DMS53 treated with DMSO at 0.1 percent for 48 hours (cell line): ENCODE measurements at regions not wholly inside any gene's neighbourhood (a gene's known extent, or its start where the extent isn't known, plus 50 kb on each side); places are given as distances from the start of the nearest gene placed in this dataset.
"Not testable (repeated sequence)": the region's sequence is repeated elsewhere in the genome, so short reads cannot be mapped to it uniquely, and the experiment has no call there.

ENCODE experiments used
- DNase-seq: peaks from one replicate; lab custom pipeline; 2025; ENCODE audit not compliant: unreplicated experiment; lab: John Stamatoyannopoulos, UW

DNA sequence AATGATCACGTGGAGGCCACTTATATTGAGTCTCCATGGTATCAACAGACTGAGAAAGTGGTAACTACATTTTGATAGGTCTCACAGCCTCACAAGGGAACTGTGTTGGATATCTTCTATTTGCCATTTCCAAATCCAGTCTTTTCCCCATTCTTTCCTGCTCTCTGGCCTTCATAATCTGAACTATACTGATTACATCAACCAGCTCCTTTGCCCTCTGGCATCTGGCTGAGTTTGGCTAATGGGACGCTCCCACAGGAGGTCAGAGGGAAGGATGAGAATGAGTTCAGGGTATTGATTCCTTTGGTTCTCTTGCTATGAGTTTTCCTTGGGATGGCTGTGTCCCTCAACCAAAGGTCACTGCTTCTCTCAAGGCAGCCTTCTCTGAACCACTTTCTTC is 152.6 kb downstream of the RTL9 start:
- no peak for DNase-seq

DNA sequence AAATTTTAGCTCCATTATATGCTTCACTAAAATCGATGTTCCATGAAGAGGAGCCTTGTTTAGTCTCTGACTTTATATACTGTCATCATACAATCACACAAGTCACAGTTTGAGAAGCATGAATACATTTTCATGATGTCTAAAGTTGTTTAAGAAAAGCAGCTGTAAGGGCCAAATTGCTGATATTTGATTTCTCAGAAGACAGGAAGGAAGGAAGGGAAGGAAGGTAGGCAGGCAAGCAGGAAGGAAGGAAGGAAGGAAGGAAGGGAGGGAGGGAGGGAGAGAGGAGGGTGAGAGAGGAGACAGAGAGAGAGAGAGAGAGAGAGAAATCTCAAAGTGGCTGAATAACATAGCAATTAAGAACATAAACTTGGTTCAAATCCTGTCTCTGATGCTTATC is 153.7 kb downstream of the RTL9 start:
- no peak for DNase-seq

DNA sequence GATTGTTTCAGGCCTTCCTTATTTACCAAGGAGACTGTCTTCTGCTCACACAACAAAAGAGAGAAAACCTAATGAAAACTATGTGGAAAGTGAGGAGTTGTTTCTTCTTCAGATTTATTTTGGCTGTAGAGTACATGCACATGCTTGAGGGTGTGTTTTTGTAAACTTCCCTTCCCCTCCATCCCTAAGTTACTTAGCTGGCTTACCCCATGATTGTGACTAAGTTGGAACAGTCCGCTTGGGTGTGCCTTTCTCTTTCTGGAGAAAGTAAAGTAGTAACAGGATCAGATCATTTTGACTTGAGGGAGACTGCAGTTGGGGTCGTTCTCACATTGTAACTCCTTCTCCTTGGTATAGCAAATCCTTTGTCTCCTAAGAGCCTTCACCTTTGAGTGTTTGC is 155.9 kb downstream of the RTL9 start:
- DNase-seq: no peak

DNA sequence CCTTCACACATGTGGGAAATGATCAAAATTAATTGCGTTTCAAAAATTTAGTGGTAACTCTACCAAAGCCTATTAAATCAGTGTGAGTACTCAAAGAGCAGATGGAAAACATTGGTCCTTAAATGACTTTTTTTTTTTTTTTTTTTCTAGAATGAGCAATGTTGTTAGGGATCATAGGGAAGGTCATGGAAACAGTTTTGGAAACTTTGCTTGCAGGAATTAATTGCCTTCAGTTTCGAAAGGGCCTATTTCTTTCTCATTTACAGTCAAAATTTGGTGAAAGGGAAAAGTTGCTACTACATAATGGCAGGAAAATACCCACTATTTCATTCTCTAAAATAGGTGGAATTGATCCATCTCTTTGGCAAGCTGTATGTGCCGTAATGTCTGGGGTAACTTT is 160.9 kb downstream of the RTL9 start:
- no peak for DNase-seq

DNA sequence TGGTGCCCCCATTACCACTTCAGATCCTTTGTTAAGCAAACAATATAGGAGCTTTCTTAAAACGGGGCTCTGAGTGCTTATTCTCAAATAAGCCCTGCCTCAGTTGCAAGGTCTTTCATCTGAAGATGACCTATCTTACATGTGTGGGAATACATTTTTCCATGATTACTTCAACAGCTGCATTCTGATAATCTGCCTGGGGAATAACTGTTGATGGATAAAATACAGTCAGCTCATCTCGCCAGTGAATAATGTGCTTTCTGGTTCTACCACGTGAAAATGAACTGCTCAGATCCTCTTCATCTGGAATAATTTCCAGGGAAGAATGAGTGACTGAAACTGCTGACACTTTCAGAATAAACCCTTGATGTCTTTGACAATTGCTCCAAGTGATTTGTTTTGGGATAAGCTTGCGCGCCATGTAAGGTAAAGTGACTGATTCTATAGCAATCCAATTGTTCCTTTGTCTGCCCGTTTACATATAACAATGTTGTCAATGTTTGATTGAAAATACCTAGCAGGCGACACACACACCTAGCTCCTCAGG is 161.3 kb downstream of the RTL9 start:
- DNase-seq: no peak

DNA sequence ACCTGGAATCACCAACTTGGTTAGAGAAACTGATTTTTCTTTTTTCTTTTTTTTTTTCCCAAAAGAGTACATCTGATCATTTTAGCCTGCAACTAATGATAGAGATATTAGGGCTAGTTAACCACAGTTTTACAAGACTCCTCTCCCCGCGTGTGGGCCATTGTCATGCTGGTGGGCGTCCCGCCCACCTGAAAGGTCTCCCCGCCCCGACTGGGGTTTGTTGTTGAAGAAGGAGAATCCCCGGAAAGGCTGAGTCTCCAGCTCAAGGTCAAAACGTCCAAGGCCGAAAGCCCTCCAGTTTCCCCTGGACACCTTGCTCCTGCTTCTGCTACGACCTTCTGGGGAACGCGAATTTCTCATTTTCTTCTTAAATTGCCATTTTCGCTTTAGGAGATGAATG is 162.0 kb downstream of the RTL9 start:
- DNase-seq: not testable (repeated sequence)

DNA sequence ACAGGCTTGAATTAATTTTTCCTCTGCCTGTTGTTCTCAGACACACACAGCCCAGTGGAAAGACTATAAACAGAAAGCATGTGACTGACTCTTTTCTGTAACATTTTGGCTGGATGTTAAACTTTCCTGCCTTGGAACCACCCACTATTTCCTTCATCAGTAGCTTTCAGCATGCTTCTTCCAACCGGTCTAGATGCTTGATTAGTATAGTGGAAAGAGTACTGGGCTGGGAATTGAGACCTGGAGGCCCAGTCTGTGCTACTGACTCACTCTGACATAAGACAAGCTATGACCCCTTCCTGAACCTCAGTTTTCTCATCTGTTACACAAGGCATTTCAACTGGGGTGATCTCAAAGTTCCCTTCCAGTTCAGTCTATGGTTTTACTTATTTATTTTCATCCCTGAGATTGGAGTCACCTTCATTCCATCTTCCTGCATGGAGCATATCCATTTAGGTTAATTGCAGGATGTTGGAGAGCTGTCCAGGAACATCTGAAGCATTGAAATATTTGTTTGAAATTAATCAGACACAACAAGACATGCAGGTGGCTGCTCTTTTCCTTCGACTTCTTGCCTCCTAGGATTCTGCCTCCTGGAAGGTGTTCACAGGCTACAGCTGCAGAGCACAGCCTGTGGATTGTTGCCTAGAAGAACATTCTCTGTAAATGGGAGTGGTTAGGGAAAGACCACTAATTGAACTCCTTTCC is 173.4 kb downstream of the RTL9 start:
- DNase-seq: no peak

DNA sequence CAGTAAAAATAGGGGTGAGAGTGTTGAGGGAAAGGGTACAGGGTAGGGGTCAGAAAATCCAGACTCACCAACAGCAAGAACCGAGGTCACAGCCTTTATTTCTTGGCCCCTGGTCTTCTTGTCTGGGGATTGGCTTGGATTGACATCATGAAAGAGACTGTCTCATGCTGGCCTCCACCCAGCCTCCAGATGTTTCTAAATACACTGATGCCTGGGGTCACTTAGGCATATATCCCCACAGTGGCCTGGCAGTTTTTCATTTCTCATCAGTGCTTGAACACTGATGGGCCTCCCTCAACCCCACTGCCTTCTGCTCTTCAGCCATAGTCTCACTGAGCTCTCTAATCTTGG is 173.9 kb downstream of the RTL9 start:
- no peak for DNase-seq

DNA sequence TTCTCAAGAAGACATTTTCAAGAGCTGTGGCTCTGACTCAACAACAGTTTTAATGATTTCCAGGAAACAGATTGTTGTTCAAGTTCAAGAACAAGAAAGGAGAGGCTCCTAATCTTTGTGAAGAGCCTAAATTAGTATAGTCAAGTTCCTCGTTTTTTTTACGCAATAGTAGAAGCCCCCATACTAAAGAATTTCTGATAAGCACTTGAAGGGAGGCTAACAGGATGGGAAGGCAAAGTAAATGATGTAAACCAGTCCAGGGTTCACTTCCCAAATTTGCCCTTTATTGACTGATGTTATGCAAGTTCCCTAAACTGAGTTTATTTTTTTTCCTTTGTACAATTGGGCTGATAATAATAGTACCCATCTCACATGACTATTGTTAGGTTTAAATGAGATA is 178.2 kb downstream of the RTL9 start:
- DNase-seq: no peak

DNA sequence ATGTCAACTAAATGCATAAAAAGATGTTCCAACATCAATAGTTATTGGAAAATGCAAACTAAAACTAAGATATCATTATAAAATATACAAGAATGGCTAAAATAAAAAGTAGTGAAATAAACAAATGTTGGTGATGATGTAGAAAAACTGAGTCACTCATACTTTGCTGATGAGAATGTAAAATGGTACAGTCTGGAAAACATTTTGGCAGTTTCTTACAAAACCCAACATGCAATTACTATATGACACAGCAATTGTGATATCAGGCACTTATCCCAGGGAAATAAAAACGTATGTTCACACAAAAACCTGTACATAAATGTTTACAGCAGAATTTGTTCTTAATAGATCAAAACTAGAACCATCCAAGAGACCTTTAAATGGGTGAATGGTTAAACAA is 182.6 kb downstream of the RTL9 start:
- DNase-seq: no peak

DNA sequence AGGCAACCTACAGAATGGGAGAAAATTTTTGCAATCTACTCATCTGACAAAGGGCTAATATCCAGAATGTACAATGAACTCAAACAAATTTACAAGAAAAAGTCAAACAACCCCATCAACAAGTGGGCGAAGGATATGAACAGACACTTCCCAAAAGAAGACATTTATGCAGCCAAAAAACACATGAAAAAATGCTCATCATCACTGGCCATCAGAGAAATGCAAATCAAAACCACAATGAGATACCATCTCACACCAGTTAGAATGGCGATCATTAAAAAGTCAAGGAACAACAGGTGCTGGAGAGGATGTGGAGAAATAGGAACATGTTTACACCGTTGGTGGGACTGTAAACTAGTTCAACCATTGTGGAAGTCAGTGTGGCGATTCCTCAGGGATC is 192.2 kb downstream of the RTL9 start:
- DNase-seq: not testable (repeated sequence)

DNA sequence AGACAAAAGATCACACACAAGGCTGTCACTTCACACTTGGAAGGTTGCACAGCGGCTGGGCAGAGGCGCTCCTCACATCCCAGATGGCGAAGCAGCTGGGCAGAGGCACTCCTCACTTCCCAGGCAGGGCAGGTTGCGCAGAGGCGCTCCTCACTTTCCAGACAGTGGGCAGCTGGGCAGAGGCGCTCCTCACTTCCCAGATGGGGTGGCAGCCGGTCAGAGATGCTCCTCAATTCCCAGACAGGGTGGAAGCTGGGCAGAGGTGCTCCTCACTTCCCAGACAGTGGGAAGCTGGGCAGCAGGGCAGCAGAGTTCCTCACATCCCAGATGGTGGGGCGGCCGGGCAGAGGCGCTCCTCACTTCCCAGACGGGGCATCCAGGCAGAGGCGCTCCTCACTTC is 199.2 kb downstream of the RTL9 start:
- DNase-seq: no peak

DNA sequence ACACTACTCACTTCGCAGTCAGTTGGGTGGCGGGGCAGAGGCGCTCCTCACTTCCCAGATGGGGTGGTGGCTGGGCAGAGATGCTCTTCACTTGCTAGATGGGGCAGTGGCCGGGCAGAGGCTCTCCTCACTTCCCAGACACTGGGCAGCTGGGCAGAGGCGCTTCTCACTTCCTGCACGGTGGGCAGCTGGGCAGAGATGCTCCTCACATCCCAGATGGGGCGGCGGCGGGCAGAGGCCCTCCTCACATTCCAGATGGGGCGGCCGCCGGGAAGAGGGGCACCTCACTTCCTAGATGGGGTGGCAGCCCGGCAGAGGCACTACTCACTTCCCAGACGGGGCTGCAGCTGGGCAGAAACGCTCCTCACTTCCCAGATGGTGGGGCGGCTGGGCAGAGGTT is 199.8 kb downstream of the RTL9 start:
- DNase-seq: no peak

DNA sequence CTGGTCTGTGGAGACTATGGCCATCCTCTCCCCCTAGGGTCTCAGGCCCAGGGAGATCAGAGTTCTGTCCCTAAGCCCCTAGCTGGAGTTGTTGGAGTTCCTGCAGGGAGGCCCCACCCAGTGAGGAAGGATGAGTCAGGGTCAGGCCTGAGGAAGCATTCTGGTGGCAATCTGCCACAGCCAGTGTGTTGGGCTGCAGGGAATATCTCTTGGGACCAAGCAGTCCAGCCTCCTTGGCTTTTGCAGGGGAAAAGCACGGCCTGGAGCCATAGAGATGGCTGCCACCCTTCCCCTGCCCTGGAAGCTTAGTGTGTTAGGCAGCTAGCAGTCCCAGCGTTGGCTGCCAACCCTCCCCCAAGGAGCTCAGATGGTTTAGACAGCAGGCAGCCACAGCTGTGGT is 202.4 kb downstream of the RTL9 start:
- no peak for DNase-seq

DNA sequence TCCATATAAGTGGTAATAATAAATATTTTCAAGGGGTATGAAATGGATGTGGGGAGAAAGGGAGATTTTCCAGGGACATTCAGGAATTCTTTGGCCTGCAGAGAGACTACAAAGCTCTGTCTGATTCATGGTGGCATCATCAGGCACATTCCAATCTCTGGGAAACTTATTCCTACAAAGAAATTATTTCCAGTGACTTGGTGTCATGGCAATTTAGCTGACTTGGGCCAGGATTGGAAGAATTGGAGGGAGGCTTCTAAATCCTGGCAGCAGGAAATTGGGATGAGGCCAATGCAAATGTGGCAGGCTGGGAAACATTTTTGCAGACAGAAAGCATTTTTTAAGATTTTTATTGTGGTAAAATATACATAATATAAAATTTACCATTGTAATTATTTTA is 204.6 kb downstream of the RTL9 start:
- no peak for DNase-seq

DNA sequence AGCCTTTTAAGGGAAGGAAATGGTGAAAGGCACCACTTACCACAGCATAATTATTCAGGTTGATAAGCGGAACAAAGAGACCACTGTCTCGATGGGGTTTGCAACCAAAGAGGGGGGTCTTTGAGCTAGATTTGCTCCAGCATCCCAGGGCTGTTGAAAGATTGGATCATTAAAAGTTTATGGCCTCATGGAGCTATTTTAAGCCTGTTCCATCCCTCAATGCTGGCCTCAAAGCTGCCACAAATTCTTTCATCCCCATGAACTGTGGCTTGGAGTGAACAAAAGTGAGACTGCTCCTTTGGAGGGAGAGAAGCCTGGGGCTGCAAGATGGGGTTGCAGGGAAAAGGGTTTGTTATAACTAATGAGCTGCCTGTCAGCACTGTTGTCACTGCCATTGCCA is 209.8 kb downstream of the RTL9 start:
- DNase-seq: no peak

DNA sequence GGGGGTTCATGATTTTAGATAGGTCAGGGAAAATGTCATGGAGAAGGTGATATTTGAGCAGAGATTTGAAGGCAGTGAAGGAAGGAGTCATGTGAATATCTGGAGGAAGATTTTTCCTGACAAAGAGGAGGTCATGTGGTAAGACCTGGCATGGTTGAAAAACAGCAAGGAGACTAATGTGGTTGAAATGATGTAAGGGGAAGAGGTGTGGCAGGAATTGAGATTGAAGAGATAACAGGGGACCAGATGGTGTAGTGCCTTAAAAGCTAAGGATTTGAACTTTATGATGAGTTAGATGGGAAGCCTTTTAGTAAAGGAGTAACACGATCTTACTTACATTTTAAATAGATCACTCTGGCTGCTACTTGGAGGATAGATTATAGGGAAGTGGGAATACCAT is 210.9 kb downstream of the RTL9 start:
- no peak for DNase-seq

DNA sequence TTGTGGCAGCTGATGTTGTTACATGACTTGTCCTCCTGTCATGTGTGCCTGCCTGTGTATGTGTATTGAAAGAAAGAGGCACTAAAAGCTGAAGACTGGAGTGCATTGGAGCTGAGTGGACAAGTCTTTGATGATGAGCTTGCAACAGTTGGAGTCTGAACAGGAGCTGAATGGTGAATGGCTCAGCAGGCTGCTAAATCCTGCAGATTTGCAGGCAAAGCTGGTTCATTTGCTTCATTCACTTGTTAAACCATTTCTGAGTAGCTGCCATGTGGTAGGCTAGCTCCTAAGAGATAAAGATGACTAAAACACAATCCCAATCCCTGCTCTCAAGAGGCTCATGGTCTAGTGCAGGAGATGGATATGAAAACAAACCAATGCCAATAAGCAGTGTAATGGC is 217.3 kb downstream of the CHRDL1 start:
- DNase-seq: no peak

DNA sequence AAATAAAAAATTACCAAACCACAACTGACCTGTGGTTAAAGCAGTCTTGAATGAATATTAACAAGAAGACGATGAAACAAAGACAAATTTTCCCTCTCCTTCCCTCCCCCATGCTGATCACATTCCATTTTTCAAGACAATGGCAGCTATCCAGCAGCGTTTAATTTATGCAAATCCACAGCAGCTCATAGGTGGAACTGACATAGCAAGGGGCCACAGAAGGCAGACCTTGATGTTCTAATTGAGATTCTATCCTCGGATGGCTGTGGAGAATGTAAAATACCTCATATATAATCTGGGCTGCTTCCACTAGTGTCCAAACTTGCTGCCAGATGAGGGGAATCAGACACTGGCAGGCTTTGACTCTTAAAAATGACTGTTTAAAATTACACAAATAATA is 211.5 kb downstream of the CHRDL1 start:
- no peak for DNase-seq

DNA sequence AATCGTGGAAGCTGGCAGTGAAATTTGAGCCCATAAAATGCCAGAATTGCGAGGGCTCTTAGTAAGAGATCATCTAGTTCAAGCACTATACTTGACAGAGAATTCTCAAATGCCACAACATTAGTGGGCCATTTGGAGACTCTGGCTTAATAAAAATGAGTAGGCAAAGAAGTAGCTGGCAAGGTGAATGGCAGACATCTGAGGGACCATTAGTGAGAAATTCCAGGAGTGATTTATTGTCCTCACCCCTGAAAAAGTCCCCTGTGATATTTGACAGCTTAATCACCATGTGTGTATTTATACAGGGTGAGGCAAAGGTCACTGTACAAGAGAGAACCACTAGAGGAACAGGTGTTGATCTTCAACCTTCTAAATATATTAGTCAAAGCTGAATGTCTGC is 207.5 kb downstream of the CHRDL1 start:
- DNase-seq: peak; percentile 64

DNA sequence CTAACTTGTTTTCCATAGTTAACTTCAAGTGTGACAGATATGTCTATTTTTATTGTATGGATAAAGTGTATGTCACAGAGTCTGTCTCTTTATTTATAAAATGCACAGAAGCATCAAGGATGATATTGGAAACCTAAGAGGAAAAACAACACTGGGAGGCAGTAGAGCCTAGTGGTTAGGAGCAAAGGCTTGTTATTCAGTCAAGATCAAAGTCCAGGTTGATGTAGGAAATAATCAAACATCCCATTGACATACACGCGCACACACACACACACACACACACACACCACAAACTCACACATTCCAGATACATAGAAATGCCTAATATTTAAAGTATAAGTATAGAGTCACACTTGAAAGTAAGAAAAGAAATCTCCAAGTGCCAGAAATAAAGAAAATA is 206.8 kb downstream of the CHRDL1 start:
- DNase-seq: peak; percentile 18

DNA sequence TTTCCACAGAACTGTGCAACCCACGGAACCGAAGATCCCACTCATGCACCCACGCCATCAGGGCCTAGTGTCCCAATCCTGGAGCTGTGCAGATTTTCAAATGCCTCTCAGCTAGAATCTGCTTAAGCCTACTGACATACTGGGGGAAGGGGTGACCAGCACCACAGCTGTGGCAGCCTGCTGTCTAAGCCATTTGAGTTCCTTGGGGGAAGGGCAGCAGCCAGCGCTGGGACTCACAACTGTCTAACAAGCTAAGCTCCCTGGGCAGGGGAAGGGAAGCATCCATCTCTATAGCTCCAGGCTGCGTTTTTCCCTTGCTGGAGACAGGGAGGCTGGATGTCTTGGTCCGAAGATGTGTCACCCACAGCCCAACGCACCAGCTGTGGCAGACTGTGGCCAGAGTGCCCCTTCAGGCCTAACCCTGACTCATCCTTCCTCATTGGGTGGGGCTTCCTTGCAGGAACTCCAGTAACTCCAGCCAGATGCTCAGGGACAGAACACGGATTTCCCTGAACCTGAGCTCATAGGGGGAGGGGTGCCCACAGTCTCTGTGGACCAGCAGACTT is 194.8 kb downstream of the CHRDL1 start:
- no peak for DNase-seq

DNA sequence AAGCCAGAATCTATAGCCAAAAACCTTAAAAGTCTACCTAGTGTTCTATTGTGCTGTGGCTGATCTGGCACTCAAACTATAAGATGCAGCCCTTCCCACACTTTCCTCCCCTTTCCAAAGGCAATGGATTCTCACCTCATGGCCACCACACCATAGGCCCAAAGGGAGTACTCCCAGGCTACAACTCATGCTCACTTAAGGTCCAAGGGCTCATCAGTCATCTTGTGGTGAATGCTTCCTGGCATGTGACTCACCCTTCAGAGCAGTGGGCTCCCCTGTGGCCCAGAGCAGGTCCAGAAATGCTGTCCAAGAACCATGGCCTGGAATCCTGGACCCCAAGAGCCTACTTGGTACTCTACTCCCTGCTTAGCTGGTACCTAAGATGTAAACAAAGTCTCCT is 181.0 kb downstream of the CHRDL1 start:
- no peak for DNase-seq
